ENCODE measurements at regions not wholly inside any gene's neighbourhood (a gene's known extent, or its start where the extent isn't known, plus 50 kb on each side); places are given as distances from the start of the nearest gene placed in this dataset.

DNA sequence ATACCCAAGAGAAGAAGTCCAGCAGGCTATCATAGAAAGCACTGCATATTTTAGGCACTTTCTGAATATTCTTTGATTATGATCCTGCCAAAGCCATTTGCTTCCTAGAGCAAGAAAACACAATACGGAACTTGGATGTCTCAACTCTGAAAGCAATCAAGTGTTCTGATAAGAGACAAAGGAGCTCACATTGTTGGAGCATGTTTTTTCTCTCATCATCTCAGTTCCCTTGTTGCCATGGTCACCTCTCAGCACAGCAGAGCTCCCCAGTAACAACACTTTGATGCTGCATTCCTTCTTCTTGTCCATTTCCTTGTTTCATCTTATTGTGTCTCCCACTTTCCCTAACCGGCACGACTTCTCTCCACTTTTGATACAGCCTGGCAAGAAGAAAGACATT, 168.7 kb upstream of the FUT9 start:
- no peaks in the 10 kb centered on the region for H3K9me3 ChIP-seq (ENCODE audit: control insufficient read depth in 2 of 3, insufficient read depth in 1 of 3, low read length in 3 of 3)
- H3K36me3 ChIP-seq (ENCODE audit: control insufficient read depth in 2 of 3, insufficient read depth in 3 of 3, low read length in 3 of 3) = no peaks in the 10 kb centered on the region
- FAIRE-seq (no peak), DNase-seq (no peak)
- no peak overlapping the region for H3K27ac ChIP-seq (ENCODE audit: low read depth in 2 of 2, low read length in 2 of 2)
- TF ChIP-seq CTCF (IDR thresholded peaks at IDR 0.05; ENCODE audit: borderline replicate concordance, extremely low read depth, insufficient read depth) = no peak
- no peaks in the 10 kb centered on the region for H3K4me1 ChIP-seq (ENCODE audit: control insufficient read depth in 2 of 3, insufficient read depth in 2 of 3, low read depth in 1 of 3, low read length in 3 of 3)
- intact Hi-C loops (cut with DNase I) = no loop called here
- no peak overlapping the region for H3K9ac ChIP-seq (ENCODE audit: low read length in 3 of 3)
- H3K4me3 ChIP-seq (ENCODE audit: low read length in 3 of 3) = no peak overlapping the region
- no peaks in the 10 kb centered on the region for H3K27me3 ChIP-seq (ENCODE audit: control insufficient read depth, insufficient read depth, low read length)

GRCh38 chr6:95848717-95849116, 167.1 kb upstream of the FUT9 start:
- H3K4me3 ChIP-seq (ENCODE audit: low read length in 3 of 3) = no peak overlapping the region
- FAIRE-seq (no peak), DNase-seq (peak in 1 of 5 donors; percentile 1)
- no peaks in the 10 kb centered on the region for H3K9me3 ChIP-seq (ENCODE audit: control insufficient read depth in 2 of 3, insufficient read depth in 1 of 3, low read length in 3 of 3)
- no peaks in the 10 kb centered on the region for H3K27me3 ChIP-seq (ENCODE audit: control insufficient read depth, insufficient read depth, low read length)
- TF ChIP-seq CTCF (IDR thresholded peaks at IDR 0.05; ENCODE audit: borderline replicate concordance, extremely low read depth, insufficient read depth) = no peak
- H3K9ac ChIP-seq (ENCODE audit: low read length in 3 of 3) = no peak overlapping the region
- no peaks in the 10 kb centered on the region for H3K4me1 ChIP-seq (ENCODE audit: control insufficient read depth in 2 of 3, insufficient read depth in 2 of 3, low read depth in 1 of 3, low read length in 3 of 3)
- intact Hi-C loops (cut with DNase I) = no loop called here
- no peaks in the 10 kb centered on the region for H3K36me3 ChIP-seq (ENCODE audit: control insufficient read depth in 2 of 3, insufficient read depth in 3 of 3, low read length in 3 of 3)
- no peak overlapping the region for H3K27ac ChIP-seq (ENCODE audit: low read depth in 2 of 2, low read length in 2 of 2)

GRCh38 chr6:95856876-95857364, 158.9 kb upstream of the FUT9 start:
- intact Hi-C loops (cut with DNase I) = no loop called here
- no peak overlapping the region for H3K9ac ChIP-seq (ENCODE audit: low read length in 3 of 3)
- no peak overlapping the region for H3K27ac ChIP-seq (ENCODE audit: low read depth in 2 of 2, low read length in 2 of 2)
- H3K27me3 ChIP-seq (ENCODE audit: control insufficient read depth, insufficient read depth, low read length) = no peaks in the 10 kb centered on the region
- H3K4me3 ChIP-seq (ENCODE audit: low read length in 3 of 3) = no peak overlapping the region
- no peaks in the 10 kb centered on the region for H3K9me3 ChIP-seq (ENCODE audit: control insufficient read depth in 2 of 3, insufficient read depth in 1 of 3, low read length in 3 of 3)
- no peaks in the 10 kb centered on the region for H3K36me3 ChIP-seq (ENCODE audit: control insufficient read depth in 2 of 3, insufficient read depth in 3 of 3, low read length in 3 of 3)
- DNase-seq (no peak), FAIRE-seq (no peak)
- no peaks in the 10 kb centered on the region for H3K4me1 ChIP-seq (ENCODE audit: control insufficient read depth in 2 of 3, insufficient read depth in 2 of 3, low read depth in 1 of 3, low read length in 3 of 3)
- TF ChIP-seq CTCF (IDR thresholded peaks at IDR 0.05; ENCODE audit: borderline replicate concordance, extremely low read depth, insufficient read depth) = no peak

DNA sequence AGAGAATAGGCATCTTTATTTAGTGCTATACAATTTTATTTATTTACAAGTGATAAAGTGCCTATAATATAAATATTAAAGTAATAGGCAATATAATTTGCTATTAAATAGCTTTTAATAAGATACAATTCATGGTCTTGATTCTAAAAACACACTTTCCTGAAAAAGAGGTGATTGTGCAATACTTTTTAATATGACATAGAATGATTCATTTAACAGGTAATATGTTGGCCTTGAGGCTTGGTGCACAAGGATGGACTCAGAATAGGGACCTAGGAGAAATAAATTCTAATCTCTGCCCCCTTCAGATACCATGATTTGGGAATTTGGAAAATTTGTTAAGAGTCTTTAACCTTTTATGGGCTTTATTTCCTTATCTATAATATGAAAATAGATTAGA, 149.9 kb upstream of the FUT9 start:
- Histone ChIP-seq H3K9ac (ENCODE audit: low read length in 3 of 3) (no peak overlapping the region), H3K27me3 (ENCODE audit: control insufficient read depth, insufficient read depth, low read length) (no peaks in the 10 kb centered on the region), H3K4me3 (ENCODE audit: low read length in 3 of 3) (no peak overlapping the region), H3K36me3 (ENCODE audit: control insufficient read depth in 2 of 3, insufficient read depth in 3 of 3, low read length in 3 of 3) (no peaks in the 10 kb centered on the region), H3K4me1 (ENCODE audit: control insufficient read depth in 2 of 3, insufficient read depth in 2 of 3, low read depth in 1 of 3, low read length in 3 of 3) (no peaks in the 10 kb centered on the region), H3K27ac (ENCODE audit: low read depth in 2 of 2, low read length in 2 of 2) (no peak overlapping the region), H3K9me3 (ENCODE audit: control insufficient read depth in 2 of 3, insufficient read depth in 1 of 3, low read length in 3 of 3) (no peaks in the 10 kb centered on the region)
- intact Hi-C loops (cut with DNase I) = no loop called here
- TF ChIP-seq CTCF (IDR thresholded peaks at IDR 0.05; ENCODE audit: borderline replicate concordance, extremely low read depth, insufficient read depth) = no peak
- FAIRE-seq (no peak), DNase-seq (no peak)

Measured in kidney (tissue), 13 donors.